ENCODE measurements at regions not wholly inside any gene's neighbourhood (a gene's known extent, or its start where the extent isn't known, plus 50 kb on each side); places are given as distances from the start of the nearest gene placed in this dataset.

DNA sequence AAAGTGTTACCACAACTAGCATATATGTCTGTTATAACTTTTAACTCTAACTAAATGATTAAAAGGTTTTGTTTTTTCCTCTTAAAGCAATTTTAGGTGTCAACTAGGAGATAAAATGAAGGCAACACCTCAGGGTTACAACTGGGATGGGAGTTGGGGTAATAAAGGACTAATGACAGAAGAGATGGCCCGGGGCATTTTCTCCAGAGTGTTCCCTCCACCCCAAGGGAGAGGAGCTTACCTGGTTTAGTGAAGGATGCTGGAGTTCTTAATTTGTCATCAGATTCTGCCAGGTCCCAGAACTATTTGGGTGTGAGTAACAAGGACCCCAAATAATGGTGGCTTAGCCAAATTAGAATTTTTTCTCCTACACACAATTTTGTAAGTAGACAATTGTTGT lies 260.3 kb downstream of the CD109 start:
- TF ChIP-seq FOXP2 (optimal IDR thresholded peaks at IDR 0.05; ENCODE audit: borderline replicate concordance, extremely low read depth, extremely low read length, insufficient read depth) (no peak), POLR2AphosphoS5 (IDR thresholded peaks at IDR 0.05; ENCODE audit: low read depth, low read length) (no peak)

DNA sequence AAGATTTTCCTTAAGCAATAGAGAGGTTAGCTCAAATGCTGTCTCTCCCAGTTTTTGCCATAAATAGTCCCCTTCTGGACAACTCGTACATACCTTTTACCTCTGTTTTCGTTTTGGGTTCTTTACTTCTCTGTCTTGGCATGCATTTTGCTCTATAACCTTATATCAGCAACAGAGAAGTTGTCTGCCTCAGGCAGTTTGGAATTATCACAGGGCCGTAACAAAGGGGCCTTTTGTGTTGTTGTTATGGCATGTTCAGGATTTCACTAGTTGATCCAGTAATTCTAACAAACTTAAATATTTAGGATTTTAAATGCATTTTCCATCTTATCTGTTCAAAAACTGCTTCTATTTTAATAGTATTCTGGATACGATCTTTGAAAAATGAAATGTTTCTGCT lies 259.8 kb downstream of the CD109 start:
- TF ChIP-seq TAF1 (IDR thresholded peaks at IDR 0.05; ENCODE audit: borderline replicate concordance, insufficient read depth, low read length) = no peak
- TF ChIP-seq FOXP2 (optimal IDR thresholded peaks at IDR 0.05; ENCODE audit: borderline replicate concordance, extremely low read depth, extremely low read length, insufficient read depth) = no peak
- no peak for TF ChIP-seq POLR2AphosphoS5 (IDR thresholded peaks at IDR 0.05; ENCODE audit: low read depth, low read length)
- TF ChIP-seq, protein P1, sequence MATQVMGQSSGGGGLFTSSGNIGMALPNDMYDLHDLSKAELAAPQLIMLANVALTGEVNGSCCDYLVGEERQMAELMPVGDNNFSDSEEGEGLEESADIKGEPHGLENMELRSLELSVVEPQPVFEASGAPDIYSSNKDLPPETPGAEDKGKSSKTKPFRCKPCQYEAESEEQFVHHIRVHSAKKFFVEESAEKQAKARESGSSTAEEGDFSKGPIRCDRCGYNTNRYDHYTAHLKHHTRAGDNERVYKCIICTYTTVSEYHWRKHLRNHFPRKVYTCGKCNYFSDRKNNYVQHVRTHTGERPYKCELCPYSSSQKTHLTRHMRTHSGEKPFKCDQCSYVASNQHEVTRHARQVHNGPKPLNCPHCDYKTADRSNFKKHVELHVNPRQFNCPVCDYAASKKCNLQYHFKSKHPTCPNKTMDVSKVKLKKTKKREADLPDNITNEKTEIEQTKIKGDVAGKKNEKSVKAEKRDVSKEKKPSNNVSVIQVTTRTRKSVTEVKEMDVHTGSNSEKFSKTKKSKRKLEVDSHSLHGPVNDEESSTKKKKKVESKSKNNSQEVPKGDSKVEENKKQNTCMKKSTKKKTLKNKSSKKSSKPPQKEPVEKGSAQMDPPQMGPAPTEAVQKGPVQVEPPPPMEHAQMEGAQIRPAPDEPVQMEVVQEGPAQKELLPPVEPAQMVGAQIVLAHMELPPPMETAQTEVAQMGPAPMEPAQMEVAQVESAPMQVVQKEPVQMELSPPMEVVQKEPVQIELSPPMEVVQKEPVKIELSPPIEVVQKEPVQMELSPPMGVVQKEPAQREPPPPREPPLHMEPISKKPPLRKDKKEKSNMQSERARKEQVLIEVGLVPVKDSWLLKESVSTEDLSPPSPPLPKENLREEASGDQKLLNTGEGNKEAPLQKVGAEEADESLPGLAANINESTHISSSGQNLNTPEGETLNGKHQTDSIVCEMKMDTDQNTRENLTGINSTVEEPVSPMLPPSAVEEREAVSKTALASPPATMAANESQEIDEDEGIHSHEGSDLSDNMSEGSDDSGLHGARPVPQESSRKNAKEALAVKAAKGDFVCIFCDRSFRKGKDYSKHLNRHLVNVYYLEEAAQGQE (IDR thresholded peaks at IDR 0.05; ENCODE audit: insufficient read depth in 1 of 2, low read depth in 2 of 2, low read length in 2 of 2) = no peak
- no peak for TF ChIP-seq SIN3A (IDR thresholded peaks at IDR 0.05; ENCODE audit: borderline replicate concordance, insufficient read depth, low read length)

DNA sequence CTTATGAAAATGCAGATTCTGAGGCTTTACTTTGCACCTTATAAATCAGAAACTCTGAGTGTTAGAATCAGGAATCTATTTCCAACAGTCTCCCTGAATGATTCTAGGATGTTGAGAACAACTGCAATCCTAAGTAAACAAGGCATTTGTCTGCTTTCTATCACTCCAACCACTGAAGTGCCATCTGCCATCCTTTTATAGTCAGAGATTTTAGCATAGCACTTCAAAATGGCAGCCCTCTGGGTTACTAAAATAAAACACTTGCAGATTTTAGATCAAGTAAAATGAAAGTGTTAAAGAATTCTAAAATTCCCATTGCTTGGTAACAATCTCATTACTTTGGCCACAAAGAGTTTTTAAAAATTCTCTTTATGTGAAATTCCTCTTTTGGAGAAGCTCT lies 258.9 kb downstream of the CD109 start:
- TF ChIP-seq TAF1 (IDR thresholded peaks at IDR 0.05; ENCODE audit: borderline replicate concordance, insufficient read depth, low read length) (no peak), FOXP2 (optimal IDR thresholded peaks at IDR 0.05; ENCODE audit: borderline replicate concordance, extremely low read depth, extremely low read length, insufficient read depth) (no peak), POLR2AphosphoS5 (IDR thresholded peaks at IDR 0.05; ENCODE audit: low read depth, low read length) (no peak), SIN3A (IDR thresholded peaks at IDR 0.05; ENCODE audit: borderline replicate concordance, insufficient read depth, low read length) (no peak)
- TF ChIP-seq, protein P1 (IDR thresholded peaks at IDR 0.05; ENCODE audit: insufficient read depth in 1 of 2, low read depth in 2 of 2, low read length in 2 of 2) = no peak

DNA sequence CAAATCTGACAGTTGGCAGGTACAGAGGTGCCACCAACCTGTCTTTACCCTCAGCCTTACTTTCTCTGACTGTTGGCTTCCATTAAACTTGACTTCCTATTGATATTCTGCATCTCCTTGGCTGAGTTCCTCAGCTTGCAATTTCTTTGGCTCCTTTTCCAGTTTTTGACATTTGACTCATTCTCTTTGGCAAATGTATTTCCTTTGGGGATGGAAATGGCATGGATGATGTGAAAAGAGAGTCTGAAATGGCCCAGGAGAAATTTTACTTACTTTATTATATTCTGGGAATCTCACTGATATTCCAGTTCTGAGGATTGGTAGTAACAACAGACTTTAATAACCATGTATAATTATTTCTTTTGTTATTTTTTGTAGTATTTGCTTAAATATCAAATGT lies 255.2 kb downstream of the CD109 start:
- no peak for TF ChIP-seq SIN3A (IDR thresholded peaks at IDR 0.05; ENCODE audit: borderline replicate concordance, insufficient read depth, low read length)
- no peak for TF ChIP-seq POLR2AphosphoS5 (IDR thresholded peaks at IDR 0.05; ENCODE audit: low read depth, low read length)
- TF ChIP-seq TAF1 (IDR thresholded peaks at IDR 0.05; ENCODE audit: borderline replicate concordance, insufficient read depth, low read length) = no peak
- TF ChIP-seq FOXP2 (optimal IDR thresholded peaks at IDR 0.05; ENCODE audit: borderline replicate concordance, extremely low read depth, extremely low read length, insufficient read depth) = no peak
- TF ChIP-seq, protein P1 (IDR thresholded peaks at IDR 0.05; ENCODE audit: insufficient read depth in 1 of 2, low read depth in 2 of 2, low read length in 2 of 2) = no peak

DNA sequence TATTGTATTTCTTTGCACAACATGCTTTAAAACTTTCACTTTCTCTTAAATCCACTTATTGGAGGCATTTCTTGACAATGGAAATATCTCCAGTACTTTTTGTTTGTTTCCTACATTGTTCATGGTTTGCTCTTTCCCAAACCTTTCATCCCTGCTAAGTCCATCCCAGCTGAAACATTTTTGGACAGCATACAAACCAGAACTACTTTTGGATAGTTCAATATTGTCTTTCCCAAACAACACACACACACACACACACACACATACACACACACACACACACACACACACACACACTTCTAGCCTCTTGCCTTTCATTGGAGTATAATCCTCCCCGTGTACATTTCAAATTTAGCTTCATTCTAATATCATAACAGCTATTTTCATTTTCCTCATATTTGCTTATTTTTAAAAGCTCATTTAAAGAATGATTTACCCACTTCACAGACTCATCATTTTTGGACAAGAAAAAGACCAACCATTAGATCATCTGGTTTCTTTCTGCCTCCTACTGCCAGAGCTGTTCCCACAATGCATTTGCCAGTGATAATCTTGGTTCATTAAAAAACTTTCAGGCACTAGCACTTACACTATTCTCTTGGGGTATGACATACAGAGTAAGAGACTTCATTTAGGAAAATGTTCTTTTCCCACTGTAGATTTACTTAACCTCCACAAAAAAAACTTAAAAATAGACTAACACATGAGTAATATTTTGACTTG lies 248.1 kb downstream of the CD109 start:
- no peak for TF ChIP-seq POLR2AphosphoS5 (IDR thresholded peaks at IDR 0.05; ENCODE audit: low read depth, low read length)

DNA sequence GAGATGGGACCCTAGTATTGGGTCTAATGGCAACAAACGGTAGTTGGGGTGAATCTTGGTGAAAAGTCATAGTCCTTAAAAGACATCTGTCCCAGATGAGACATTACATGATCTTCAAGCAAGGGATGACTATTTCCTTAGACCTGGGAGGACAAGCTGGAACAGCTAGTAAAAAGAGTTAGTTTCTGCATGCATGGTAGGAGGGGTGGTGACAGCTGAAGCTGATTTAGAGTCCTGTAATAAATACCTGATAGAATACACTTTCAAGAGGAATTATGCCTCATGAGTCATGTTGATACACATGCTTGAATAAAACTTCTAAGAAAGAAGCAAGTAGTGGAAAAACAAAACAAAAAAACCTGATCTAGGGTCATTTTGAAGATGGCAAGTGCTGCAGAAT lies 247.4 kb downstream of the CD109 start:
- no peak for TF ChIP-seq TAF1 (IDR thresholded peaks at IDR 0.05; ENCODE audit: borderline replicate concordance, insufficient read depth, low read length)
- no peak for TF ChIP-seq POLR2AphosphoS5 (IDR thresholded peaks at IDR 0.05; ENCODE audit: low read depth, low read length)
- TF ChIP-seq FOXP2 (optimal IDR thresholded peaks at IDR 0.05; ENCODE audit: borderline replicate concordance, extremely low read depth, extremely low read length, insufficient read depth) = no peak
- TF ChIP-seq, protein P1 (IDR thresholded peaks at IDR 0.05; ENCODE audit: insufficient read depth in 1 of 2, low read depth in 2 of 2, low read length in 2 of 2) = no peak
- TF ChIP-seq SIN3A (IDR thresholded peaks at IDR 0.05; ENCODE audit: borderline replicate concordance, insufficient read depth, low read length) = no peak

Measured in PFSK-1 (cell line).